Astrocyte of the spinal cord (primary cell): ENCODE measurements at regions not wholly inside any gene's neighbourhood (a gene's known extent, or its start where the extent isn't known, plus 50 kb on each side); places are given as distances from the start of the nearest gene placed in this dataset.
"Not testable (repeated sequence)": the region's sequence is repeated elsewhere in the genome, so short reads cannot be mapped to it uniquely, and the experiment has no call there.

ENCODE experiments used
- DNase-seq: peaks from one replicate; pipeline ENCODE4 v3.0.0; 2011; ENCODE audit warnings: low read depth, low spot score
- H3K4me3 ChIP-seq: 2 replicates; pipeline ENCODE4 v1.5.1; 2011; ENCODE audit warnings: low read depth, mild to moderate bottlenecking, low read length, moderate library complexity
- CTCF ChIP-seq: IDR thresholded peaks from 2 replicates; pipeline ENCODE4 v1.5.1; 2012; ENCODE audit warnings: low read depth, mild to moderate bottlenecking, low read length, inconsistent platforms
- in situ Hi-C: cut with HindIII; loops from 2 replicates; pipeline ENCODE4 v1.10.0; 2017; ENCODE audit warnings: low sequenced_read_pairs

GRCh38 chr4:67393699-67394281 lies 151.5 kb downstream of the CENPC start:
- H3K4me3 ChIP-seq: no peak overlapping the region
- peak; percentile 61 for DNase-seq
- TF ChIP-seq CTCF: peak; percentile 50
- in situ Hi-C loops: no loop called here

- in situ Hi-C loops: no loop called here
- no peak for DNase-seq
- H3K4me3 ChIP-seq: no peak overlapping the region
- no peak for TF ChIP-seq CTCF
These were observed 152.3 kb downstream of the CENPC start for GRCh38 chr4:67393007-67393406.

GRCh38 chr4:67381406-67381804 lies 163.9 kb downstream of the CENPC start:
- DNase-seq, in situ Hi-C loops, H3K4me3 ChIP-seq: not testable (repeated sequence)

GRCh38 chr4:67380702-67381405 lies 164.4 kb downstream of the CENPC start:
- DNase-seq, in situ Hi-C loops: not testable (repeated sequence)

GRCh38 chr4:67380154-67380553 lies 165.1 kb downstream of the CENPC start:
- no peak overlapping the region for H3K4me3 ChIP-seq
- no peak for TF ChIP-seq CTCF
- no peak for DNase-seq
- in situ Hi-C loops: no loop called here

More at GRCh38 chr4:67380702-67381405, 164.4 kb downstream of the CENPC start:
- H3K4me3 ChIP-seq: not testable (repeated sequence)

- no peak for DNase-seq
- TF ChIP-seq CTCF: no peak
- no peak overlapping the region for H3K4me3 ChIP-seq
- in situ Hi-C loops: no loop called here
These were observed 170.0 kb downstream of the CENPC start for GRCh38 chr4:67375291-67375690.

- H3K4me3 ChIP-seq: no peak overlapping the region
- in situ Hi-C loops: no loop called here
- no peak for DNase-seq
- no peak for TF ChIP-seq CTCF
These were observed 173.7 kb downstream of the CENPC start for GRCh38 chr4:67371615-67372014.
